ENCODE measurements at regions not wholly inside any gene's neighbourhood (a gene's known extent, or its start where the extent isn't known, plus 50 kb on each side); places are given as distances from the start of the nearest gene placed in this dataset.

DNA sequence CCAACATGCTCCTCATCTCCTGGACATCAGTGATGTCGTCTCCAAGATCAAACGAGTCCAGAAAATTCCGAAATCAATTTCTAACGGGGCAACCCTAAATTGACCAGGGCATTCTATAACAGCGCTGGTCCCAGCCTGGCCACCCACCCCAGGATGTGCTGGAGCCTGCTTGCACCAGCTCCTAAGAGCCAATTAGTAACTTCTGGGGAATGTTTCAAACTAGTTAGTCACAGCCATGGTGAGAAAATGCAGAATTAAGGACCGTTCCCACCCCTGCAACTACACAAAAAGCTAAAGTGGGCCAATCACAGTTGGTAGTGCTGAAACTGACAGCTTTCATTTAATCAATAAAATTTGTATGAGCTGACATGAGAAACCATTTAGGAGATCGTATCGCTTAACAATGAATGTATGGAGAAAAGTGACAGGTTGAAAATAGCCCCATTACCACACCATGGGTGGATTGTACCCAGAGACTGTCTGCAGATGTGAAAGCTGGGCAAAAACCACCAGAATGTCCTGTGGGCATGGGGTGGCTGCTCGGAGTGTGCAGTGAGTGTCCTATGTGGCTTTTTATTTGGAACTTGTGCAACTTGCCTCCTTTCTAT is 165.7 kb upstream of the AFDN start:
- DNase-seq (ENCODE audit: low spot score) = no peak
- in situ Hi-C loops (cut with HindIII; ENCODE audit: low sequenced_read_pairs) = no loop called here

- in situ Hi-C loops (cut with HindIII; ENCODE audit: low sequenced_read_pairs) = no loop called here
- no peak for DNase-seq (ENCODE audit: low spot score)
Observed at GRCh38 chr6:167661552-167662044, 165.1 kb upstream of the AFDN start.

DNA sequence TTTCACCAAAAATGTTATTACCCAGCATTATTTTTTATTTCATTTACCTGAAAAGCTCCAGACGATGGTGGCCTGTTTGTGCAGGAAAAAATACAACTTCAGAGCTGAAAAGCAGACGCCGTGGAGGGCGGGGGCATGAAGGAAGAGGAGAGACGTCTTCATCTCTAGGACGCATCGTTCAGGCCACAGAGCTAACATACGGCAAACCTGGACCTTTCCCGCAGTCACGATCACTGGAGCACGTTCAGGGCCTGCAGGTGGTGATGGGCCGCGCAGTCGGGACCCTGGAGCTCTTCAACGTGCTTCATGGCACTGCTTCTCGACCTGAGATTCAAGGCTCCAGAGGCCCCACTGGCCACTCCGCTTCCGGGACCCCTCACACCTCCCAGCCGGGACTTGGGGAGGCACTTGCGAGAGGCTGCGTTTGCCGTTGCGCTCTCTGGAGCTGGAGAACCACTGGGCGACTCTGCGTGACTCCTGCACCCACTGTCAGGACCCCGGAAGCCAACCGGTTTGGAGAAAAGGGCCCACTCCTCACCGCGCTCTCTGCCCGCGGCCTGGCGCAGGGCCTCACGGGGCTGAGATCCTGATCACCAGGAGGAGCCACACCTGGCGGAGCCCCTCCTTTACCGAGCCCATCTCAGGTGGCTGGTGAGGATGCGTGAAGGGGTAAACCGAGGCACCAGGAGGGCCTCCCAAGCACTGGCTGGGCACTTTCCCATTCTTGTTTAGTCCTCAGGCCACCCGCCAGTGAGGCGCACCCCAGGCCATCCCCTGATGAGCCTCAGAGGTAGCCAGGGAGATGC is 164.4 kb upstream of the AFDN start:
- no peak for DNase-seq (ENCODE audit: low spot score)

GRCh38 chr6:167662881-167663205 is 163.9 kb upstream of the AFDN start:
- in situ Hi-C loops (cut with HindIII; ENCODE audit: low sequenced_read_pairs) = no loop called here
- no peak for DNase-seq (ENCODE audit: low spot score)

More for the DNA sequence above, 164.4 kb upstream of the AFDN start:
- in situ Hi-C loops (cut with HindIII; ENCODE audit: low sequenced_read_pairs) = no loop called here

DNA sequence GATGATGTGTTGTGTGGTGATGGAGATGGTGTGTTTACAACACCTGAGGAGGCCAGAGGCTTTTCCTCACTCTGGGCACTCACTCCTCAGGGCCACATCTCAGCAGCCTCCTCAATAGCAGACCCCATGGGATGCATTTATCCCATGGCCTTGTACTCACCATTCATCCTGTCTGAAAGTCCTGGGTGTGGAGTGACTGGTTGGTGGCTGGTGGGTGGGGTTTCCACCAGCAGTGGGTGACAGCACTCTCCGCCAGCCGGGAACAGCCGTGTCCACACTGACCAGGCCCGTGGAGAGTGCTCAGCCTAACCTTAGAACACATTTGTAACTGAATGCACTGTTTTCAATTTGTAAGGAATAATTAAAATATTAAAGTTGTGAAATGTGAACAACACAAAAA is 163.4 kb upstream of the AFDN start:
- in situ Hi-C loops (cut with HindIII; ENCODE audit: low sequenced_read_pairs) = no loop called here
- DNase-seq (ENCODE audit: low spot score) = no peak

DNA sequence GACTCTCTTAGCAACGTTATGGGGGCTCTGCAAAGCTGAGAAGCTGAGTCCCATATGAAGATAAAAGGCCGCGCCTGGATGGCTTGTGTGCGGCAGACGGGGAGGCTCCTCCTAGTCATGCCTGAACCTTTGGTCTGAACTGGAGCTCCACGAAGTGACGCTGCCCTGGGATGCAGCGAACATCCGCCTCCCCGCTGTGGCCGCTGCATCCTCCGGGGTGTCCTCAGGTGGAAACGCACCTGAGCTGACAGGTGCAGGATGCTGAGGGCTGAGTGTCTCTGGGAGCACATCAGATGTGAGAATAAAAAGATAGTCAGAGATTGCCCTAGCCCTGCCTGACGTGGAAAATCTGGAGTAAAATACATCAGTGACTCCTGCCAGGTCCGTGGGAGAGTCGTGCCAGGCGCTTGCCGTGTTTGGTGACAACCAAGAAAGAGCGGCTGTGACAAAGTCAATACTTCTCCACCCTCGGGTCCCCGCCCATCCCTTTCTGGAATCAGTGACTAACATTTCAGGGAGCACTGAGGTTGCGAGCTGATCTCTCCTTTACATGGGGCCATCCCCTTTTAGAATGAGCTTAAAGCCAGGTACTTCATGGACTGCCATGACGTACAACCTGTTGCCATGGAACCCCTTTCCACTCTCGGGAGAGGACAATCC is 162.8 kb upstream of the AFDN start:
- no peak for DNase-seq (ENCODE audit: low spot score)
- in situ Hi-C loops (cut with HindIII; ENCODE audit: low sequenced_read_pairs) = no loop called here

- in situ Hi-C loops (cut with HindIII; ENCODE audit: low sequenced_read_pairs) = no loop called here
- no peak for DNase-seq (ENCODE audit: low spot score)
Observed at GRCh38 chr6:167664678-167665660, 161.7 kb upstream of the AFDN start.

- in situ Hi-C loops (cut with HindIII; ENCODE audit: low sequenced_read_pairs) = no loop called here
- DNase-seq (ENCODE audit: low spot score) = no peak
Observed at GRCh38 chr6:167665698-167666330, 160.9 kb upstream of the AFDN start.

- in situ Hi-C loops (cut with HindIII; ENCODE audit: low sequenced_read_pairs) = no loop called here
- DNase-seq (ENCODE audit: low spot score) = no peak
Observed at GRCh38 chr6:167666571-167667203, 160.0 kb upstream of the AFDN start.

DNA sequence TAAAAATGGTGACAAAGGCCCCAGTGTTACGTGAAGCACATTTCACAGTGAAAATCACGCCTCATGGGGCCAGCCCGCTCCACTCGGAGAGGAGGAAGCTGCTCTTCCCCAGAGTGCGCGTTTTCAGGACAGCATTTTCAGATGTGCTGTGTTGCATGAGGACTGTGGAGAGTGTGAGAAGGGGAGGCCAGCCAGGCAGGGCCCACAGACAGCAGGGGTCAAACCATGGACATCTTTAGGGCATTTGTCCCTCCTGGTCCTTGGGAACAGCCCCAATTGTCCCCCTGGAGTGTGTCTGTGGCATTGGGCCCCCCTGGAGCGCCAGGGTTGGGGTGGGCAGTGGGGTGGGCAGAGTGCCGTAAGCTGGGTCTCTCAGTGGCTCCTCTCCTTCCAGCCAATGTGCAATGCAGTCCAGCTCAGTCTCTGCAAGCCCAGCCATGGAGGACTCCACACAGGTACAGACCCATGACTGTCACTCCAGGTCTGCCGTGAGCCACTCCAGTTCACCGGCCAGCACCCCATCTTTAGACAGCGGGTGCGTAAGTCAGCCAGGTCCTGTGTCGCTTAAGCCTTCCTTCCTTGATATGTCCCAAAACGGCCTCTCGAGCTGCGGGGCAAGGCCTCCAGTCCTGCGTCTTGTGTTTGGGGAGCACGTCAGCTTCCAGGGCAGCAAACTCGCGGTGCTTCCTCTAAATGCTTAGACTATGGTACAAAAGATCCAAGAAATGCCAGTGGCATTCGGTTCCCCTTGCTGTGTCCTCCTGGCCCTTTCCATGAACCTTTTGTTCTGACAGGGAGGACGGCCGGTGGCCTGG is 159.3 kb upstream of the AFDN start:
- in situ Hi-C loops (cut with HindIII; ENCODE audit: low sequenced_read_pairs) = no loop called here
- no peak for DNase-seq (ENCODE audit: low spot score)

DNA sequence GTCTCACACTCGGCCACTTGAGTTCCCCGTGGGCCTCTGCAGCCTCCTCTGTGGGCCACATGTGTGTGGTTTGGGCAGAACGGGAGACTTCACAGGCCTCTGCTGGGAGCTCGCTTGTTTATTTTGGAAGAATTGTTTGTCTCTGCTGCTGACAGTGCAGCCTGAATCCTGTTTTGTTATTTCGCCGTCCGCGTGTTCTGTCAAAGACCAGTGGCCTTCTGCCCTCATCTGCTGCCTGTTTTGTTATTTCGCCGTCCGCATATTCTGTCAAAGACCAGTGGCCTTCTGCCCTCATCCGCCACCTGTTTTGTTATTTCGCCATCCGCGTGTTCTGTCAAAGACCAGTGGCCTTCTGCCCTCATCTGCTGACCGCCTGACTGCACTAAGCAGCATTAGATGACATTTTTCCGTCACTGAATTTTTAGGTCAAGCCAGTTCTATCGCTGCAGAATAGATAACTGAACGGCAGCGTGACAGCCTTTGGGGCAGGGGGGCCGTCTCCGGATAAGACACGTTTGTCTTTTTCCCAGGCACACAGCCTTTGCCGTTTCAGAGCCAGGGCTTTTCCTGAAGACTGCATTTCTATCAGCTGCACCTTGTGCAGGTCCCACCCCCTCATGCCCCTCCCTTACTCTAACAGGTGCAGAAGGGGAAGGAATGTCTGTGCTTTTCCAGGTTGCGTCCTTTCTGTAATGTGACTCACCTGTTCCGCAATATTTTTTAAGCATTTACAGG is 158.5 kb upstream of the AFDN start:
- in situ Hi-C loops (cut with HindIII; ENCODE audit: low sequenced_read_pairs) = no loop called here
- peak; percentile 5 for DNase-seq (ENCODE audit: low spot score)

- DNase-seq (ENCODE audit: low spot score) = no peak
- in situ Hi-C loops (cut with HindIII; ENCODE audit: low sequenced_read_pairs) = no loop called here
Observed at GRCh38 chr6:167668754-167669552, 157.8 kb upstream of the AFDN start.

- in situ Hi-C loops (cut with HindIII; ENCODE audit: low sequenced_read_pairs) = no loop called here
- no peak for DNase-seq (ENCODE audit: low spot score)
Observed at GRCh38 chr6:167669553-167669849, 157.2 kb upstream of the AFDN start.

GRCh38 chr6:167669870-167670802 is 156.6 kb upstream of the AFDN start:
- in situ Hi-C loops (cut with HindIII; ENCODE audit: low sequenced_read_pairs) = no loop called here
- no peak for DNase-seq (ENCODE audit: low spot score)

DNA sequence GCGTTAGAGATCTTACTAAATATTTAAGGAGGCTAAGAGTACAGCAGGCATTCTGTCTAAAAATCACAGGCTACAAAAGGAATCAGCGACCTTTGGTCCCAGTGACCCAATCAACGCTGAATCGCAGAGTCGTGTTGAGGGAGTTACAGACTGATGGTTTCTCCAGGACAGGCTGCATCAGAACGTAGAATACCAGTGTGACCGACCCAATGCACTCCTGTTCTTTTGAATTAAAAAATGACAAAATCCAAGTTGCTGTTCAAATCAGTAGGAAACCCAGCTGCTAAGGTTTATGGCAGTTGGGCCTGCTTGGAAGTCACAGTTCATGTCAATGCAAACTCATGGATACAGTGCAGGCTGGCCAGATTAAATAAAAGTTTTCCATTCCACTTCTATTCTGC is 155.8 kb upstream of the AFDN start:
- in situ Hi-C loops (cut with HindIII; ENCODE audit: low sequenced_read_pairs) = no loop called here
- no peak for DNase-seq (ENCODE audit: low spot score)
